GM12878 (cell line): ENCODE measurements at regions not wholly inside any gene's neighbourhood (a gene's known extent, or its start where the extent isn't known, plus 50 kb on each side); places are given as distances from the start of the nearest gene placed in this dataset.

ENCODE experiments used
- ATAC-seq: fragments of 200-7000 bp; cut with Tn5 transposase; 3 replicates; pipeline ENCODE4 v1.9.1; 2020; ENCODE audit warnings: mild to moderate bottlenecking, moderate library complexity
- BruUV-seq: library from RNA; stranded (reverse); fragments of 400-500 nt; replicated peaks from 2 replicates; lab custom pipeline; 2021; lab: Mats Ljungman, UMichigan
- CTCF ChIA-PET: fragments of 300-600 bp; sonication (Branson Sonifier 250); formaldehyde crosslinking; extraction: SDS; loops from one replicate; lab custom pipeline; 2021; ENCODE audit warnings: inconsistent platforms; lab: Yijun Ruan, JAX
- POLR2A ChIA-PET: fragments of 350-600 bp; formaldehyde crosslinking; extraction: SDS; loops from one replicate; lab custom pipeline; 2021; ENCODE audit warnings: inconsistent platforms; lab: Charles Lee
- RAD21 ChIA-PET: fragments of 300-600 bp; sonication (Branson Sonifier 250); formaldehyde crosslinking; loops from one replicate; lab custom pipeline; 2023; ENCODE audit warnings: antibody characterized with exemption; ENCODE audit not compliant: unreplicated experiment; lab: Charles Lee
- SMC1A ChIA-PET: fragments of 300-600 bp; sonication (Branson Sonifier 250); formaldehyde crosslinking; loops from one replicate; lab custom pipeline; 2023; ENCODE audit not compliant: unreplicated experiment, uncharacterized antibody; lab: Charles Lee
- DNase-seq: peaks from one replicate; pipeline ENCODE4 v3.0.0-alpha.2; 2011; ENCODE audit warnings: low read depth, low spot score
- FAIRE-seq: peaks from 3 replicates; lab custom pipeline; 2011; peaks lifted over from hg19 to GRCh38; lab: Jason Lieb, UNC
- H2AFZ ChIP-seq: 2 replicates; pipeline ENCODE4 v1.6.0; 2011; ENCODE audit warnings: low read depth, low read length, control low read depth; ENCODE audit not compliant: control insufficient read depth
- H3K27ac ChIP-seq: 2 replicates; pipeline ENCODE4 v1.5.1; 2011; ENCODE audit warnings: control low read depth; ENCODE audit not compliant: control insufficient read depth, insufficient read depth
- H3K27me3 ChIP-seq, 2 experiments: replicated peaks in 1 of 2; 2 replicates each; pipeline versions ENCODE4 v1.6.0 to v1.6.1; 2011; ENCODE audit warnings: low read length in 1 of 2; ENCODE audit not compliant: control insufficient read depth in 2 of 2, insufficient read depth in 2 of 2
- H3K36me3 ChIP-seq, 2 experiments: 2 replicates each; pipeline ENCODE4 v1.5.1; 2011; ENCODE audit warnings: low read length in 1 of 2; ENCODE audit not compliant: control insufficient read depth in 2 of 2, insufficient read depth in 2 of 2
- H3K4me1 ChIP-seq: 2 replicates; pipeline ENCODE4 v1.6.1; 2011; ENCODE audit warnings: mild to moderate bottlenecking, low read length, moderate library complexity, mixed read lengths; ENCODE audit not compliant: control insufficient read depth, insufficient read depth
- H3K4me2 ChIP-seq: 2 replicates; pipeline ENCODE4 v1.6.0; 2011; ENCODE audit warnings: control low read depth; ENCODE audit not compliant: control insufficient read depth, insufficient read depth
- H3K4me3 ChIP-seq: fragments of 200-600 bp; sonication (generic); 2 replicates; pipeline ENCODE4 v1.5.1; 2016
- H3K79me2 ChIP-seq: 2 replicates; pipeline ENCODE4 v1.6.0; 2011; ENCODE audit warnings: low read length; ENCODE audit not compliant: control insufficient read depth, insufficient read depth
- H3K9ac ChIP-seq: 2 replicates; pipeline ENCODE4 v1.8.0; 2011; ENCODE audit warnings: low read length, control low read depth, mixed read lengths; ENCODE audit not compliant: control insufficient read depth, insufficient read depth
- H3K9me3 ChIP-seq: replicated peaks from 3 replicates; pipeline ENCODE4 v1.5.1; 2011; ENCODE audit warnings: mild to moderate bottlenecking, low read length; ENCODE audit not compliant: control insufficient read depth, insufficient read depth
- H4K20me1 ChIP-seq: 2 replicates; pipeline ENCODE4 v1.6.0; 2011; ENCODE audit not compliant: control insufficient read depth, insufficient read depth
- ASH2L ChIP-seq: fragments of 300-600, 200-600 bp; sonication (generic); IDR thresholded peaks from 2 replicates; pipeline ENCODE4 v1.6.1; 2017; ENCODE audit warnings: low read depth, mild to moderate bottlenecking, borderline replicate concordance
- ATF2 ChIP-seq: IDR thresholded peaks from 2 replicates; pipeline ENCODE4 v1.6.1; 2012; ENCODE audit warnings: low read length, inconsistent platforms
- CBX3 ChIP-seq: fragments of 200-600 bp; sonication (generic); IDR thresholded peaks from 2 replicates; pipeline ENCODE4 v1.6.1; 2016; ENCODE audit warnings: low read depth, borderline replicate concordance
- CEBPB ChIP-seq, 2 experiments: fragments of 150-350 bp in 1 of 2; IDR thresholded peaks; 2 replicates each; pipeline ENCODE4 v1.6.1; 2012 to 2014; ENCODE audit warnings: low read depth in 2 of 2, low read length in 2 of 2, borderline replicate concordance in 1 of 2, inconsistent platforms in 1 of 2
- E2F4 ChIP-seq: IDR thresholded peaks from 2 replicates; pipeline ENCODE4 v1.6.1; 2012; ENCODE audit warnings: low read depth, low read length, improper control_type of control experiment
- GATAD2B ChIP-seq: fragments of 450-650 bp; conservative IDR thresholded peaks from 2 replicates; pipeline ENCODE4 v1.6.1; 2017; ENCODE audit warnings: low read depth, mild to moderate bottlenecking, moderate library complexity
- HDAC6 ChIP-seq: fragments of 200-600 bp; sonication (generic); IDR thresholded peaks from one replicate; pipeline ENCODE4 v1.8.0; 2017; ENCODE audit warnings: antibody characterized with exemption; ENCODE audit not compliant: unreplicated experiment
- JUNB ChIP-seq: IDR thresholded peaks from 2 replicates; pipeline ENCODE4 v1.6.1; 2016; ENCODE audit warnings: antibody characterized with exemption, mild to moderate bottlenecking
- LARP7 ChIP-seq: fragments of 450-650 bp; IDR thresholded peaks from 2 replicates; pipeline ENCODE4 v1.6.1; 2017; ENCODE audit warnings: mild to moderate bottlenecking
- POLR2A ChIP-seq: IDR thresholded peaks from 2 replicates; pipeline ENCODE4 v1.6.1; 2011; ENCODE audit warnings: low read depth, mild to moderate bottlenecking, low read length
- RB1 ChIP-seq: fragments of 450-650 bp; formaldehyde crosslinking; IDR thresholded peaks from 2 replicates; pipeline ENCODE4 v1.6.1; 2017; ENCODE audit warnings: mild to moderate bottlenecking, borderline replicate concordance
- RCOR1 ChIP-seq: conservative IDR thresholded peaks from 2 replicates; pipeline ENCODE4 v1.6.1; 2012; ENCODE audit warnings: low read depth, low read length, improper control_type of control experiment
- SPI1 ChIP-seq: IDR thresholded peaks from 2 replicates; pipeline ENCODE4 v1.6.1; 2011; ENCODE audit warnings: low read depth, mild to moderate bottlenecking, low read length, moderate library complexity, borderline replicate concordance; ENCODE audit not compliant: insufficient read depth
- SUPT20H ChIP-seq: IDR thresholded peaks from 2 replicates; pipeline ENCODE4 v1.6.1; 2011; ENCODE audit warnings: low read depth, mild to moderate bottlenecking, low read length, moderate library complexity, borderline replicate concordance; ENCODE audit not compliant: control insufficient read depth
- TARDBP ChIP-seq: IDR thresholded peaks from 2 replicates; pipeline ENCODE4 v1.6.1; 2016; ENCODE audit warnings: borderline replicate concordance
- ZBTB33 ChIP-seq: fragments of 450-650 bp; IDR thresholded peaks from 2 replicates; pipeline ENCODE4 v1.6.1; 2017; ENCODE audit warnings: mild to moderate bottlenecking
- ZZZ3 ChIP-seq: IDR thresholded peaks from 2 replicates; pipeline ENCODE4 v1.6.1; 2011; ENCODE audit warnings: low read depth; ENCODE audit not compliant: control insufficient read depth, insufficient read length
- WGBS: methylation state at CpG from one replicate; pipeline ENCODE4 v1.1.6; 2016; ENCODE audit warnings: low lambda C conversion rate; ENCODE audit not compliant: insufficient replicate concordance, insufficient coverage; ENCODE audit errors: missing lambda C conversion rate; 5-methylcytosine and 5-hydroxymethylcytosine counted together
- in situ Hi-C: fragments of 300-500 bp; cut with MboI; formaldehyde crosslinking; loops from 9 replicates; pipeline ENCODE4 v1.14.3; 2018; ENCODE audit warnings: mixed read lengths
- intact Hi-C: fragments of 100-400 bp; cut with micrococcal nuclease; formaldehyde crosslinking; loops from one replicate; pipeline ENCODE4 v1.14.2; 2022; ENCODE audit not compliant: unreplicated experiment

- H3K27ac ChIP-seq: no peak overlapping the region
- H3K9ac ChIP-seq: no peak overlapping the region
- POLR2A ChIA-PET: no interaction called here
- RAD21 ChIA-PET: no interaction called here
- no peaks in the 10 kb centered on the region; the same call in 2 of the 3 replicates for H3K9me3 ChIP-seq
- H2AFZ ChIP-seq: no peak overlapping the region
- no peak for ATAC-seq
- intact Hi-C loops: no loop called here
- CTCF ChIA-PET: no interaction called here
- no peak overlapping the region for H3K4me3 ChIP-seq
- H3K4me1 ChIP-seq: no peaks in the 10 kb centered on the region
- SMC1A ChIA-PET: interaction anchor here (1.0 kb wide), 1 partner anchor 24 kb away, joined by 3 read pairs; no protein-coding TSS in a partner anchor
- BruUV-seq: no TSS peak
- no peak for DNase-seq
- no peaks in the 10 kb centered on the region for H3K79me2 ChIP-seq
- H3K4me2 ChIP-seq: no peak overlapping the region
- TF ChIP-seq ZZZ3 (no peak), POLR2A (no peak), E2F4 (no peak), HDAC6 (no peak), ASH2L (no peak), RB1 (no peak), JUNB (no peak), TARDBP (no peak), SUPT20H (no peak), CBX3 (no peak), RCOR1 (no peak), ZBTB33 (no peak), SPI1 (no peak), GATAD2B (no peak), CEBPB (IDR thresholded peaks at IDR 0.05; ENCODE audit: borderline replicate concordance in 1 of 2, low read depth in 2 of 2, low read length in 2 of 2) (no peak), LARP7 (no peak), ATF2 (no peak)
- no peaks in the 10 kb centered on the region for H3K36me3 ChIP-seq
- H3K27me3 ChIP-seq: no peaks in the 10 kb centered on the region
- no peak for FAIRE-seq
- no peaks in the 10 kb centered on the region for H4K20me1 ChIP-seq
- in situ Hi-C loops: no loop called here
- 28% methylated on average over 4 of the region's 4 CpGs for WGBS
Measured at GRCh38 chr12:19960527-19960926, 407.8 kb upstream of the PDE3A start.
